Transverse colon (tissue), 4 donors: ENCODE measurements at regions not wholly inside any gene's neighbourhood (a gene's known extent, or its start where the extent isn't known, plus 50 kb on each side); places are given as distances from the start of the nearest gene placed in this dataset.
A peak's percentile ranks its signal among the peaks of the same experiment; 100 is the strongest.

Experiments
- DNase-seq: peaks from one replicate; pipeline ENCODE4 v3.0.0-alpha.2; 2019
- H3K27ac ChIP-seq, 4 donors: fragments of 200-600 bp; sonication (generic); 2 replicates each; pipeline ENCODE4 v1.5.1; 2016 to 2018; ENCODE audit warnings: inconsistent platforms in 4 of 4
- H3K27me3 ChIP-seq: fragments of 200-600 bp; sonication (generic); 2 replicates; pipeline ENCODE4 v1.5.1; 2017; ENCODE audit warnings: inconsistent platforms
- H3K36me3 ChIP-seq, 4 donors: fragments of 200-600 bp; sonication (generic); 2 replicates each; pipeline ENCODE4 v1.5.1; 2017 to 2019; ENCODE audit warnings: inconsistent platforms in 4 of 4
- H3K4me1 ChIP-seq, 4 donors: fragments of 200-600 bp; sonication (generic); 2 replicates each; pipeline ENCODE4 v1.5.1; 2017 to 2020; ENCODE audit warnings: inconsistent platforms in 4 of 4
- H3K4me3 ChIP-seq, 4 donors: fragments of 200-600 bp; sonication (generic); 1 replicate in 1 of 4; 2 replicates in 3 of 4; pipeline versions ENCODE4 v1.5.1 to v1.6.1; 2017 to 2019; ENCODE audit warnings: inconsistent platforms in 4 of 4
- H3K9me3 ChIP-seq, 2 donors: fragments of 200-600 bp; sonication (generic); 2 replicates each; pipeline ENCODE4 v1.5.1; 2017 to 2019; ENCODE audit warnings: inconsistent platforms in 2 of 2
- CTCF ChIP-seq, 5 experiments: fragments of 200-600 bp in 3 of 5; fragments of 450-650 bp in 2 of 5; sonication (generic) in 3 of 5; IDR thresholded peaks; 1 replicate in 2 of 5; 2 replicates in 3 of 5; pipeline ENCODE4 v1.5.1; 2016 to 2017; ENCODE audit warnings: antibody characterized with exemption in 5 of 5, inconsistent platforms in 3 of 5, mild to moderate bottlenecking in 2 of 5, moderate library complexity in 1 of 5
- EP300 ChIP-seq: sonication (generic); formaldehyde crosslinking; IDR thresholded peaks from one replicate; pipeline ENCODE4 v1.6.1; 2017; ENCODE audit warnings: antibody characterized with exemption, low read depth
- POLR2A ChIP-seq: fragments of 450-650 bp; IDR thresholded peaks from one replicate; pipeline ENCODE4 v1.6.1; 2016; ENCODE audit warnings: antibody characterized with exemption, mild to moderate bottlenecking, moderate library complexity
- POLR2AphosphoS5 ChIP-seq, 3 donors: sonication (generic); formaldehyde crosslinking; IDR thresholded peaks; one replicate each; pipeline ENCODE4 v1.6.1; 2016; ENCODE audit warnings: antibody characterized with exemption in 3 of 3
- WGBS, 2 donors: methylation state at CpG; one replicate each; pipeline ENCODE4 v1.1.5; 2018; ENCODE audit warnings: low coverage in 1 of 2; 5-methylcytosine and 5-hydroxymethylcytosine counted together
- in situ Hi-C, 4 donors: fragments of 200-750 bp; cut with MboI; loops; one replicate each; pipeline versions ENCODE4 v1.15.0 to v1.15.1; 2017; ENCODE audit warnings: low sequenced_read_pairs in 3 of 4, low pct_ligation_motif_present in 1 of 4, low pct_unique_long_range_greater_than_20kb in 1 of 4
- intact Hi-C: fragments of 100-400 bp; cut with DNase I; formaldehyde crosslinking; loops from one replicate; pipeline ENCODE4 v1.15.1; 2023; ENCODE audit warnings: low total_unique reads

GRCh38 chr14:94921456-94921855 is 151.5 kb upstream of the GSC start:
- intact Hi-C loops = loop anchor here (5.0 kb wide), 1 partner anchor 1819 kb away; no protein-coding TSS in a partner anchor
- in situ Hi-C loops = no loop called here
- Histone ChIP-seq H3K9me3 (no peaks in the 10 kb centered on the region), H3K36me3 (no peaks in the 10 kb centered on the region), H3K4me1 (no peaks in the 10 kb centered on the region), H3K4me3 (no peak overlapping the region), H3K27me3 (no peaks in the 10 kb centered on the region), H3K27ac (no peak overlapping the region)
- no peak for DNase-seq
- 74 to 75% methylated on average over 1 of the region's 1 CpG for WGBS, 2 donors
- TF ChIP-seq CTCF (IDR thresholded peaks at IDR 0.05) = no peak
- TF ChIP-seq POLR2AphosphoS5 (IDR thresholded peaks at IDR 0.05) = no peak
- TF ChIP-seq POLR2A = no peak
- no peak for TF ChIP-seq EP300

- H3K27me3 ChIP-seq = no peaks in the 10 kb centered on the region
- no peaks in the 10 kb centered on the region for H3K9me3 ChIP-seq
- no peaks in the 10 kb centered on the region for H3K36me3 ChIP-seq
- no peak overlapping the region for H3K27ac ChIP-seq
- no peak for DNase-seq
- in situ Hi-C loops = no loop called here
- intact Hi-C loops = loop anchor here (5.0 to 10.0 kb wide), 2 partner anchors 185 to 1818 kb away; no protein-coding TSS in a partner anchor
- 89 to 95% methylated on average over 8 to 9 of the region's 9 CpGs for WGBS, 2 donors
- no peaks in the 10 kb centered on the region for H3K4me1 ChIP-seq
- H3K4me3 ChIP-seq = no peak overlapping the region
- TF ChIP-seq CTCF (IDR thresholded peaks at IDR 0.05) (no peak), EP300 (no peak), POLR2AphosphoS5 (IDR thresholded peaks at IDR 0.05) (no peak), POLR2A (no peak)
Measured at GRCh38 chr14:94919896-94920295, 150.0 kb upstream of the GSC start.

- no peak for TF ChIP-seq CTCF (IDR thresholded peaks at IDR 0.05)
- no peak for TF ChIP-seq POLR2A
- TF ChIP-seq POLR2AphosphoS5 (IDR thresholded peaks at IDR 0.05) = no peak
- no peak for TF ChIP-seq EP300
- no peaks in the 10 kb centered on the region for H3K9me3 ChIP-seq
- no peaks in the 10 kb centered on the region for H3K27me3 ChIP-seq
- intact Hi-C loops = loop anchor here (10.0 kb wide), 1 partner anchor 186 kb away; no protein-coding TSS in a partner anchor
- DNase-seq = peak; percentile 0
- in situ Hi-C loops = no loop called here
- H3K36me3 ChIP-seq = no peaks in the 10 kb centered on the region
- H3K4me3 ChIP-seq = no peak overlapping the region
- H3K27ac ChIP-seq = no peak overlapping the region
- WGBS, 2 donors = 85% methylated on average over 8 of the region's 8 CpGs; no CpG with 5 or more reads in 1 of the 2 donors
- no peaks in the 10 kb centered on the region for H3K4me1 ChIP-seq
Measured at GRCh38 chr14:94918896-94919295, 149.0 kb upstream of the GSC start.

GRCh38 chr14:94917041-94917600 is 147.2 kb upstream of the GSC start:
- TF ChIP-seq POLR2A (no peak), POLR2AphosphoS5 (IDR thresholded peaks at IDR 0.05) (no peak), CTCF (IDR thresholded peaks at IDR 0.05) (no peak), EP300 (no peak)
- in situ Hi-C loops = no loop called here
- WGBS, 2 donors = 73 to 89% methylated on average over 4 to 7 of the region's 7 CpGs

More at GRCh38 chr14:94917041-94917600, 147.2 kb upstream of the GSC start:
- intact Hi-C loops = loop anchor here (10.0 kb wide), 1 partner anchor 188 kb away; no protein-coding TSS in a partner anchor
- Histone ChIP-seq H3K4me1 (no peaks in the 10 kb centered on the region), H3K9me3 (no peaks in the 10 kb centered on the region), H3K36me3 (no peaks in the 10 kb centered on the region), H3K27ac (no peak overlapping the region), H3K27me3 (no peaks in the 10 kb centered on the region), H3K4me3 (no peak overlapping the region)
- DNase-seq = no peak
